Fibroblast of villous mesenchyme (primary cell): ENCODE measurements at regions not wholly inside any gene's neighbourhood (a gene's known extent, or its start where the extent isn't known, plus 50 kb on each side); places are given as distances from the start of the nearest gene placed in this dataset.

Experiments
- DNase-seq: peaks from one replicate; pipeline ENCODE4 v3.0.0-alpha.2; 2010; ENCODE audit warnings: low read depth
- H3K4me3 ChIP-seq: 2 replicates; pipeline ENCODE4 v1.5.1; 2011; ENCODE audit warnings: low read depth, mild to moderate bottlenecking, low read length
- CTCF ChIP-seq: IDR thresholded peaks from 2 replicates; pipeline ENCODE4 v1.5.1; 2012; ENCODE audit warnings: low read depth, mild to moderate bottlenecking, low read length; ENCODE audit not compliant: insufficient read depth

- DNase-seq: no peak
- TF ChIP-seq CTCF: no peak
Measured at GRCh38 chr1:30328100-30328370, 395.4 kb downstream of the MATN1 start.

GRCh38 chr1:30327370-30328099, 395.9 kb downstream of the MATN1 start:
- DNase-seq: no peak
- no peak for TF ChIP-seq CTCF
- H3K4me3 ChIP-seq: no peak overlapping the region

More at GRCh38 chr1:30328100-30328370, 395.4 kb downstream of the MATN1 start:
- no peak overlapping the region for H3K4me3 ChIP-seq

- DNase-seq: no peak
- TF ChIP-seq CTCF: no peak
- no peak overlapping the region for H3K4me3 ChIP-seq
Measured at GRCh38 chr1:30325999-30326398, 397.4 kb downstream of the MATN1 start.

- no peak for DNase-seq
- no peak for TF ChIP-seq CTCF
- H3K4me3 ChIP-seq: no peak overlapping the region
Measured at GRCh38 chr1:30325085-30325935, 398.1 kb downstream of the MATN1 start.

GRCh38 chr1:30324251-30325084, 398.9 kb downstream of the MATN1 start:
- no peak for TF ChIP-seq CTCF
- no peak overlapping the region for H3K4me3 ChIP-seq
- DNase-seq: no peak

GRCh38 chr1:30323841-30324240, 399.5 kb downstream of the MATN1 start:
- no peak for TF ChIP-seq CTCF
- H3K4me3 ChIP-seq: no peak overlapping the region
- DNase-seq: no peak
